ENCODE measurements at regions not wholly inside any gene's neighbourhood (a gene's known extent, or its start where the extent isn't known, plus 50 kb on each side); places are given as distances from the start of the nearest gene placed in this dataset.

DNA sequence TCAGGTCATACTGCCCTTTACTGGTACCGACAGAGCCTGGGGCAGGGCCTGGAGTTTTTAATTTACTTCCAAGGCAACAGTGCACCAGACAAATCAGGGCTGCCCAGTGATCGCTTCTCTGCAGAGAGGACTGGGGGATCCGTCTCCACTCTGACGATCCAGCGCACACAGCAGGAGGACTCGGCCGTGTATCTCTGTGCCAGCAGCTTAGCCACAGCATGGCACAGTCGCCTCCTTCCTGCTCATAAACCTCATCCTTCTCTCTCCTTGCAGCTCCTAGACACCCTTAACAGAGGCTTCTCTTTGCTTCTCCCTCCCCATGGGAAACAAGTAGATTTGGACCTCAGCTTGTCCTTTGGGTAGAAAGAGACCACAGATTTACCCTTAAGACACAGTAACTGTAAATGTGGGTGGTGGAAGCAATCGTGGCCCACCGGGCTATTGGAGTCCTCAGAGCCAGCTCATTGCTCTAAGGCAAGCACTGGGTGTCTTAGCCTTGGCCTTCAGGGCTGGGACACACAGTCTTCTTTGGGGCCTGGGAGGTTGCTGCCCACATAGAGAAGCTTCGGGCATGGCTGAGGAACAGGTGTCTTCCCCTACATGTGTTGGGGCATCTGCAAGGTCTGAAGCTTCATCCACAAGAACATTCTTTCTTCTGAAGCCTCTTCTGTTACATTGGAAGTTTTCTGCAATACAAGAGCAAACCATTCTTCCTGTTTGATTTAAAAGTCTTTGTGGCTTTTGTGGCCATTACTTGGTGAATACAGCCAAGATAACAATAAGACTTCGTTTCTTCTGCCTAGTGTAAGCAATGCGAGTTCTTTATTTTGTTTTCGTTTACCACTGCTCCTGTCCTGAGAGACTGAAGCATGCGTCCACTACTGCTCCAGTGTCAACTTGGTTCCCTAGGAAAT is 95.5 kb upstream of the PRSS58 start:
- TF ChIP-seq, protein P1, sequence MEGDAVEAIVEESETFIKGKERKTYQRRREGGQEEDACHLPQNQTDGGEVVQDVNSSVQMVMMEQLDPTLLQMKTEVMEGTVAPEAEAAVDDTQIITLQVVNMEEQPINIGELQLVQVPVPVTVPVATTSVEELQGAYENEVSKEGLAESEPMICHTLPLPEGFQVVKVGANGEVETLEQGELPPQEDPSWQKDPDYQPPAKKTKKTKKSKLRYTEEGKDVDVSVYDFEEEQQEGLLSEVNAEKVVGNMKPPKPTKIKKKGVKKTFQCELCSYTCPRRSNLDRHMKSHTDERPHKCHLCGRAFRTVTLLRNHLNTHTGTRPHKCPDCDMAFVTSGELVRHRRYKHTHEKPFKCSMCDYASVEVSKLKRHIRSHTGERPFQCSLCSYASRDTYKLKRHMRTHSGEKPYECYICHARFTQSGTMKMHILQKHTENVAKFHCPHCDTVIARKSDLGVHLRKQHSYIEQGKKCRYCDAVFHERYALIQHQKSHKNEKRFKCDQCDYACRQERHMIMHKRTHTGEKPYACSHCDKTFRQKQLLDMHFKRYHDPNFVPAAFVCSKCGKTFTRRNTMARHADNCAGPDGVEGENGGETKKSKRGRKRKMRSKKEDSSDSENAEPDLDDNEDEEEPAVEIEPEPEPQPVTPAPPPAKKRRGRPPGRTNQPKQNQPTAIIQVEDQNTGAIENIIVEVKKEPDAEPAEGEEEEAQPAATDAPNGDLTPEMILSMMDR (IDR thresholded peaks at IDR 0.05; ENCODE audit: low read depth, low read length), result no peak
- no peak overlapping the region for H3K4me3 ChIP-seq (ENCODE audit: low read depth, low read length)

GRCh38 chr7:142352543-142352942 is 94.7 kb upstream of the PRSS58 start:
- TF ChIP-seq, protein P1 (IDR thresholded peaks at IDR 0.05; ENCODE audit: low read depth, low read length), result no peak
- H3K4me3 ChIP-seq (ENCODE audit: low read depth, low read length), result no peak overlapping the region

DNA sequence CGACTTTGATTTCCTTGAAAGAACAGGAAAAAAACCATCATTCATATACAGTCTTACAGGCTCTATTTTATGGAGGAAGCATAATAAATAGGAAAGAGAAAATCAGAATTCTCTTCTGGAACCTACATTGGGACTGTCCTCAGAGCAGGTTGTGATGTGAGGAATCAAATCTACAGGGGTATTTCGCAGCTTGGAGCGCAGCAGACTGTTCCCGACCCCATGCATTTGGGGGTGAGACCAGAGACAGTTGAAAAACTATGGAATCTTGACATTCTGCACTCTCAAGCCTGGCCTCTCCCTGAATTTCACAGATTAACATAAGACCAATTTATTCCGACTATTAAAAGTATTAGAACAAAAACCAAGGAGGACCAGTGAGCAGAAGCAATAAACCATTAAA is 93.3 kb upstream of the PRSS58 start:
- no peak overlapping the region for H3K4me3 ChIP-seq (ENCODE audit: low read depth, low read length)
- TF ChIP-seq, protein P1 (IDR thresholded peaks at IDR 0.05; ENCODE audit: low read depth, low read length), result no peak

- H3K4me3 ChIP-seq (ENCODE audit: low read depth, low read length), result no peak overlapping the region
- TF ChIP-seq, protein P1 (IDR thresholded peaks at IDR 0.05; ENCODE audit: low read depth, low read length), result no peak
Observed at GRCh38 chr7:142349670-142350405, 92.0 kb upstream of the PRSS58 start.

GRCh38 chr7:142348921-142349405 is 91.1 kb upstream of the PRSS58 start:
- TF ChIP-seq, protein P1 (IDR thresholded peaks at IDR 0.05; ENCODE audit: low read depth, low read length), result no peak

GRCh38 chr7:142348100-142348499 is 90.2 kb upstream of the PRSS58 start:
- no peak overlapping the region for H3K4me3 ChIP-seq (ENCODE audit: low read depth, low read length)
- TF ChIP-seq, protein P1 (IDR thresholded peaks at IDR 0.05; ENCODE audit: low read depth, low read length), result no peak

More at GRCh38 chr7:142348921-142349405, 91.1 kb upstream of the PRSS58 start:
- H3K4me3 ChIP-seq (ENCODE audit: low read depth, low read length), result no peak overlapping the region
